HEK293 (cell line): ENCODE measurements at regions not wholly inside any gene's neighbourhood (a gene's known extent, or its start where the extent isn't known, plus 50 kb on each side); places are given as distances from the start of the nearest gene placed in this dataset.

Source experiments
- BCL11A ChIP-seq: fragments of 450-650 bp; formaldehyde crosslinking; IDR thresholded peaks from 2 replicates; pipeline ENCODE4 v1.5.1; 2016; ENCODE audit warnings: low read depth, missing biosample characterization, missing genetic modification characterization
- CTCF ChIP-seq: fragments of 450-650 bp; formaldehyde crosslinking; IDR thresholded peaks from 2 replicates; pipeline ENCODE4 v1.5.1; 2016; ENCODE audit warnings: missing biosample characterization, missing genetic modification characterization
- TCF7L2 ChIP-seq: IDR thresholded peaks from 2 replicates; pipeline ENCODE4 v1.6.1; 2011; ENCODE audit warnings: low read depth, mild to moderate bottlenecking, inconsistent platforms, low read length, moderate library complexity, borderline replicate concordance
- YY1 ChIP-seq: fragments of 450-650 bp; formaldehyde crosslinking; IDR thresholded peaks from 2 replicates; pipeline ENCODE4 v1.5.1; 2018; ENCODE audit warnings: missing biosample characterization, missing genetic modification characterization
- ZNF174 ChIP-seq: fragments of 450-650 bp; formaldehyde crosslinking; IDR thresholded peaks from 2 replicates; pipeline ENCODE4 v1.5.0; 2017; ENCODE audit warnings: missing biosample characterization, mild to moderate bottlenecking, missing genetic modification characterization
- ZNF433 ChIP-seq: fragments of 450-650 bp; formaldehyde crosslinking; IDR thresholded peaks from 2 replicates; pipeline ENCODE4 v1.5.1; 2016; ENCODE audit warnings: missing biosample characterization, missing genetic modification characterization, low read depth
- ZNF585B ChIP-seq: fragments of 450-650 bp; formaldehyde crosslinking; IDR thresholded peaks from 2 replicates; pipeline ENCODE4 v1.5.1; 2016; ENCODE audit warnings: missing biosample characterization, missing genetic modification characterization
- ZNF626 ChIP-seq: fragments of 450-650 bp; sonication (Bioruptor Pico); formaldehyde crosslinking; IDR thresholded peaks from 2 replicates; pipeline ENCODE4 v1.5.1; 2018; ENCODE audit warnings: missing biosample characterization, missing genetic modification characterization, inconsistent platforms
- TF ChIP-seq, protein P1 (sequence below): sonication (generic); formaldehyde crosslinking; IDR thresholded peaks from 2 replicates; pipeline ENCODE4 v1.8.1; 2022; ENCODE audit warnings: mild to moderate bottlenecking, moderate library complexity, missing genetic modification reagents
- TF ChIP-seq, protein P2 (sequence below): fragments of 450-650 bp; formaldehyde crosslinking; IDR thresholded peaks from 2 replicates; pipeline ENCODE4 v1.5.1; 2017; ENCODE audit warnings: missing biosample characterization, mild to moderate bottlenecking, missing genetic modification characterization, moderate library complexity

GRCh38 chr3:182617500-182617899 lies 175.8 kb upstream of the ATP11B start:
- TF ChIP-seq, protein P1, sequence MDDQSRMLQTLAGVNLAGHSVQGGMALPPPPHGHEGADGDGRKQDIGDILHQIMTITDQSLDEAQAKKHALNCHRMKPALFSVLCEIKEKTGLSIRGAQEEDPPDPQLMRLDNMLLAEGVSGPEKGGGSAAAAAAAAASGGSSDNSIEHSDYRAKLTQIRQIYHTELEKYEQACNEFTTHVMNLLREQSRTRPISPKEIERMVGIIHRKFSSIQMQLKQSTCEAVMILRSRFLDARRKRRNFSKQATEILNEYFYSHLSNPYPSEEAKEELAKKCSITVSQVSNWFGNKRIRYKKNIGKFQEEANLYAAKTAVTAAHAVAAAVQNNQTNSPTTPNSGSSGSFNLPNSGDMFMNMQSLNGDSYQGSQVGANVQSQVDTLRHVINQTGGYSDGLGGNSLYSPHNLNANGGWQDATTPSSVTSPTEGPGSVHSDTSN (CRISPR knock-in tag), result no peak
- TF ChIP-seq CTCF (tag by site-specific recombination), result no peak
- TF ChIP-seq ZNF433 (tag by site-specific recombination), result no peak
- no peak for TF ChIP-seq BCL11A
- TF ChIP-seq, protein P2, sequence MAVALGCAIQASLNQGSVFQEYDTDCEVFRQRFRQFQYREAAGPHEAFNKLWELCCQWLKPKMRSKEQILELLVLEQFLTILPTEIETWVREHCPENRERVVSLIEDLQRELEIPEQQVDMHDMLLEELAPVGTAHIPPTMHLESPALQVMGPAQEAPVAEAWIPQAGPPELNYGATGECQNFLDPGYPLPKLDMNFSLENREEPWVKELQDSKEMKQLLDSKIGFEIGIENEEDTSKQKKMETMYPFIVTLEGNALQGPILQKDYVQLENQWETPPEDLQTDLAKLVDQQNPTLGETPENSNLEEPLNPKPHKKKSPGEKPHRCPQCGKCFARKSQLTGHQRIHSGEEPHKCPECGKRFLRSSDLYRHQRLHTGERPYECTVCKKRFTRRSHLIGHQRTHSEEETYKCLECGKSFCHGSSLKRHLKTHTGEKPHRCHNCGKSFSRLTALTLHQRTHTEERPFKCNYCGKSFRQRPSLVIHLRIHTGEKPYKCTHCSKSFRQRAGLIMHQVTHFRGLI (tag by site-specific recombination), result no peak
- TF ChIP-seq TCF7L2, result no peak
- TF ChIP-seq YY1 (tag by site-specific recombination), result no peak
- no peak for TF ChIP-seq ZNF626 (tag by site-specific recombination)
- no peak for TF ChIP-seq ZNF585B (tag by site-specific recombination)
- no peak for TF ChIP-seq ZNF174
